ENCODE measurements at regions not wholly inside any gene's neighbourhood (a gene's known extent, or its start where the extent isn't known, plus 50 kb on each side); places are given as distances from the start of the nearest gene placed in this dataset.
"Not testable (repeated sequence)": the region's sequence is repeated elsewhere in the genome, so short reads cannot be mapped to it uniquely, and the experiment has no call there.

DNA sequence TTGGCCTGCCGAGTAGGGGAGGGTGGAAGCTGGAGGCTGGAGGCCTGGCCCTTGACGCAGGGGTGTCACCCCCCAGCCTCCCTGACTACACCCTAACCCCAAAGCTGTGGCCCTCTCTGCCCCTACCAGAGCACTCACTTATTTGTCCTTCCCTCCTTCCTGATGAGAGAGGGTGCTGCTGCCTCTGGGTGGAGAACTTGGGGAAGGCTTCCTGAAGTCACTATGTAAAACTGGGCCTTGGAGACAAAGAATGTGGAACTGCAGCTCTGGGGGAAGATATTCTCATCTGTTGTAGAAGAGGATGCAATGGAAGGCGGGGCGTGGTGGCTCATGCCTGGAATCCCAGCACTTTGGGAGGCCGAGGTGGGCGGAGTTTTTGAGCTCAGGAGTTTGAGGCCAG, 485.2 kb downstream of the ZNF536 start:
- DNase-seq = no peak

DNA sequence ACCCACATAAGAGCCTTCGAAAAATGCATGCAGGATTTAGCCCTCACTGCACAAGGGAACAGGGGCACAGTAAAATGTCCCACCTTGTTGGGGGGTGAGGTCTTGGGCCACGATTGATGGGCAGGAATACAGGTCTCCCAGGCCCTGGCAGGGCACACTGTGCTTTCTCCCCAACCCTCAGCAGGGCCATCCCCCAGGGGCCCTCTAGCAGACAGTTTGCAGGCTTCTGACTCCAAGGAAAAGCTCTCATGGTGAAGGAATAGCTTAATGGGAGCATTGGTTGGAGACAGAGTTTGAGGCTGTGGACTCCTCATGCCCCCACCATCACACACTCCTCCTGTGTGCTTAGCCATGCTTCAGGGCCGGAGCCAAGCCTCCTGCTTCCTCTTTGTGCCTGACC, 484.6 kb downstream of the ZNF536 start:
- DNase-seq = no peak

DNA sequence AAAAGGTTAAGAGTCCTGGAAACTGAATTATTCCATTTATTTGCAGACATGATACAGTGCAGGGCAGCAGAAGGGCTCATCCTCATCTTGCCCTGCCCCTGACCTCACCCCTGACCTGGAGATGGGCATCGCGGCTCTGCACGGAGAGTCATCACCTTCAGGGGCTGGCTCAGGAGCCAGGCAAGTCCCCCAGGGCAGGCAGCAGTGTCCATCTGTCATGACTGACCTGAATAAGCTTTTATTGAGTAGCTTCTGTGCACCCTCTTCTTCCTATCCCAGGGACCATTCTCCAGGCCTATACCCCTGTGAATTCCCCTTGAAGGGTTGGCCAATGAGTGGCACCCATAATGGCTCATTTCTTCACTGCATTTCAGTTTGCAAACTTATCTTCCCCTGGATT, 484.2 kb downstream of the ZNF536 start:
- no peak for DNase-seq

DNA sequence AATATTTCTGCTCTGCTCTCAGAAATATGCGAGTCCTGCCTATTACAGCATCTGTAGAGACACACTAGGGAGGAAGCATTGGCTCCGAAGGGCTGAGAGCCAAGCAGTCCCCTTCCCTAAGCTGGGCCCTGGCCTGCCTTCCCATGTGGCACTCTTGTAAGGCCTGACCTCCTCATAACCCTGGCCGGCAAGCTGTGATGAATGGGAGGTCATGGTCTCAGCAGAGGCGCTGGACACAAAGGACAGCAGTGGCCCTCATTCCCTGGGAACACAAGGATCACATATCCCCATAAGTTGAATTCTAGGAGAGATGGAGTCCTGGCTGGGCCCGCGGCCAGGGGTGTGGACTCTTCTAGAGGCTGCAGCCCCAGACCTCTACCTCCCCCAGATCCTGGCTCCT, 483.3 kb downstream of the ZNF536 start:
- no peak for DNase-seq

DNA sequence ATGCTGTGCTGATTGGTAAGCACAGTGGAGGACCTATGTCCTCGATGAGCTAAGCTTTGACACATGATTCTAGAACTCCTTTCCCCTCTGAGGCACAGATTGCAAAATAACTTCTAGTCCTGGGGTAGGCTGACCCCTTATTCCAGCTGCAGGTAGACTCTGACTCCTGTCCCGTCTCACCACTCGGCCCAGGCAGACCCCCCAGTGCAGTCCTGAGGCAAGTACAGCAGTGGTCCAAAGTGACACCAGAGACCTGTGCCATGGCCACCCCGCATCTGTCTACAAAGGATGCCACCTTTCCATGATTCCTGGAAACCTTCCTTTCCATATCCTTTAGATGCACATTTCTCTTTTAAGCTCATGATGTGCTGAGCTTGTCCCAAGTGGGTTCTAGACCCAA, 482.5 kb downstream of the ZNF536 start:
- DNase-seq = no peak

DNA sequence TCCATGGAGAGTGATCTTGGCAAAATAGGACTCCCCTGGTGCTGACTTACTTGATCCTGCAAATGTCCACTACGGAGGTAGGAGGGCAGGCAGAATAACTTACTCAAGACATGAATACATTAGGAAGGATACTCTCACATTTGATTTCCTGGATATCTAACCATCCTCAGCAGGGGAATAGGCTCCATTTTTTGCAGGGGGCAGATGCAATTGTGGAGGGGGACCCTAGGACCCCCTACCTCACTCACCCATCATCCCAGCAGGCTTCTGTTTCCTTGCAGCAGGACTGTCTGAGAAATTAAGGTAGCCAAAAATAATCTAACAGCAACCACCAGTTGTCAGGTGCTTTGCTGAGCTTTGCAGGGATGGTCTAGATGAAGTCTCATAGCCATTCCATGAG, 482.0 kb downstream of the ZNF536 start:
- DNase-seq = no peak

DNA sequence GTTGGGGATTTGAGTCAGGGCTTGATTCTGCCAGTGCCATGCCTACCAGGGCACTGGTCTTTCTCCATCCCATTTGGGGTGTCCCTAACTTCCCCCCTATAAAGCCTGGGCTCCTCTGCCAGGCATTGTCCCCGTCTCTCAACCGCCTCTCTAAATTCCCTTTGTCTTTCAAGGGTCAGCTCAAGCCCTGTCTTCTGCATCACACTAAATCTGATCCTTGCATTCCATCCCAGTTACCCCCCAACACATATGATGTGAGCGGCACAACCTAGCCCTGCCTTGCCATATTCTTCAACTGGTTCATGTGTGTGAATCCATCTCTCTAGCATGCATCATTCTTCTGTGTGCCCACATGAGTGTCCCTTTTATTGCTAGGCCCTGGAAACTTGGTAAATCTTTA, 480.9 kb downstream of the ZNF536 start:
- DNase-seq = no peak

DNA sequence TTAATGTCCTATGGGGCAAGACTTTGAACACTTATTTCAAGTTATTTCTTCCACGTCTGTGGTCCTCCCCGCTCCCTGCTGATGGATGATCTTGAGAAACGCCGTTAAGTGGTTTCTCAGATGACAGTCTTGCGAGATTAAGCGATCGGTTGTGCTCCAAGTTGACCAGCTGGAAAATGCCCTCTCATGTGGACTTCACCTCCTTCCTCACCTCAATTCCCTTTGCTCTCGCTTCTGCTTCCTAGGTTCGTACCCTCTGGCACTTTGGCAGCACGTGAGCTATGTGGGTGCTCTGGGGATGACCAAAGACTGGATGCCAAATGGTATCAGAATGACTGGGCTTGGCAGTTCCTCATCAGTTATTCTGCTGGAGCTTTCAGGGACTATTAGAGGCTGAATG, 480.0 kb downstream of the ZNF536 start:
- DNase-seq = no peak

DNA sequence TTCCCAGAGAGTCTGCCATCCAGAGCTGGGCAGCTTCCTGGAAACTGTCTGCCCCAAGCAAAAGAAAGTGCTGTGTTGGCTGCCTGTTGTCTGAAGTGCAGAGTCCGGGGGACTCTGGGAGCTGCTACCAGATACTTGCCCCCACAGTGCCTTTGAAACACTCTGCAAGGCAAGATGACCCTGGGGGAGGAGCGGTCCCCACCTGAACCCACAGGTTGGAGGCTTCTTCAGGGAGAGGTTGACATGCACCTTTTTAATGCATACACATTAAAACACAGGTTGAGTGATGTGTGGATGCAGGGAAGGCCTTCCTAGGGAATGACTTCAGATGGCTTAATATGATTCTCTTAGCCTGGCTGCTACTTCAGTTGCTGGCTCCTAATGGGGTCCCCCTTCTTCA, 479.5 kb downstream of the ZNF536 start:
- DNase-seq = no peak

DNA sequence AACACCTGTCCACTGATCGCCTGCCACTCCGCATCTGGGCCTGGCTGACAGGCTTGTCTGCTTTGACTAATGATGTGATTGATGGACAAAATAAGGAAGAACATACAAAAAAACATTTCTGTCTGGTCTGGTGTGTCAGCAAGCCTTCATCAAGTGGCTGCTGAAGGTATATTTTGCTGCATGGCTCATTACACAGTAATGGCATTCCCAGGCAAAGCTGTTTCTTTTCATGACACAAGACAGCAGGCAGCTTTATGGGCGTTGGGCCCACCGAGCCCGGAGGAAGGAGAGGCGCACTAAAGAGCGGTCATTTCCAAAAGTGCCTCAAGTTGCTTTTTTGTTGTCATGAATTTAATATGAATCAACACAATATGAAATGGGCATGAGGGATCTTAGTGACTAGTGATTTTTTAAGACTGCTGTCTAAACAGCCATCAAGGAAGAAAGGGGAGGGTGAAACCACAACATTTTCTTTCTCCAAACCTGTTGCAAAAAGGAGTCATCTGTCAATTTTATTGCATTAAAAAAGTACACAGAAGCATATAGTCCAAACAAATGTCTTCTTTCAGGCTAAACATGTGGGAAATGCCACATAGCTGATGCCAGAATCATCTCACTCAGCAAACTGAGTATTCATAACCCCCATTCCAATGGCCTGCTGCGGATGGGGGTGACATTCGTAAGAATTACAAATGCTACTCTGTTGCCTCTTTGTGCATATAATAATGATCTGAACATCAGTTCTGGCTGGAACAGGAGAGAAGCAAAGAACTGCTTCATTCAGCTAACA, 476.6 kb downstream of the ZNF536 start:
- DNase-seq = no peak

DNA sequence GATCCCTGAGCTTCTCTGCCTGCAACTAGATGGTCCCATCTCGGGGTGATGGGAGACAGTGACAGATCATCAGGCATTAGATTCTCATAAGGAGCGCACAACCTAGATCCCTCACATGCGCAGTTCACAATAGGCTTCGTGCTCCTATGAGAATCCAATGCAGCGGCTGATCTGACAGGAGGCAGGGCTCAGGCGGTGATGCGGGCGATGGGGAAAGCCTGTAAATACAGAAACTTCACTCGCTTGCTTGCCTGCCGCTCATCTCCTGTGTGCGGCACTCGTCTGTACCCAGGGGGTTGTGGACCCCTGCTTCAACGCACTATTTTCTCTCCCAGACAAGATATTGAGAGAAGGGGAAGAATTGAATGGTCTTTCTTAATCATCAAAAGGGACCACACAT, 473.9 kb downstream of the ZNF536 start:
- DNase-seq = no peak

DNA sequence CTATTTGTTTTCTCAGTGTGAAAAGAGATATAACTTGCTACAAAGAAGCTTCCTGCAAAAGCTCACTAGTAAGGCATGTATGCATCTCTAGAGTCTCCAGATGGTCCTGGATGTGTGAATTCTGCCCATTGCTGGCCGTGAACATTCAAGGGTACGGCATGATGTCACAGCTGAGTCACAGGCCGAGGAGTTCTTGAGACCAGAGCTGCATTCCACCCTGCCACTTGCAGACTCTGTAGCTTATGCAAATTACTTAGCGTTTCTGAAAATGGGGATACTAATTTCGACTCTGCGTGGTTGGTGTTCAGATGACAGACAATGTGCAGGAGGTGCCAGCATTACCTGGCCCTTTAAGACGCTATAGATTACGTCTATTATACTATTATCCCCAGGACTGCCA, 470.7 kb downstream of the ZNF536 start:
- DNase-seq = no peak

DNA sequence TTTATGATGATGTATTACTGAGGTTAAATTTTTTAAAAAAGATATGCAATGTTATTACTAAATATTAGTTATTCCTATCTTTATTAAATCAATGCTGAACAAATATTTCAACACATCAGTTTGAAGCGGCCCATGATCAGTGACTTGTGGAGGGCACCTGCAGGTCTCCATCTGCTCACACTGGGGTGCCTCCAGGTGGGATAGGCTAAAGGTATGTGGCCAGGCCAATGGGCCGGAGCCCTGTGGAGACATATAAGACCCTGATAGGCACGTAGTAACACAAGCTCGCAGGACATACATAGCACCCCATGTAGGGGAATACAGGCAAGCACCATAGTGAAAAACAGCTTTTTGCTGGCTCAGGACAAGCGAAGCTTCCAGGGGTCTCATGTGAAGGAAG, 469.8 kb downstream of the ZNF536 start:
- no peak for DNase-seq

DNA sequence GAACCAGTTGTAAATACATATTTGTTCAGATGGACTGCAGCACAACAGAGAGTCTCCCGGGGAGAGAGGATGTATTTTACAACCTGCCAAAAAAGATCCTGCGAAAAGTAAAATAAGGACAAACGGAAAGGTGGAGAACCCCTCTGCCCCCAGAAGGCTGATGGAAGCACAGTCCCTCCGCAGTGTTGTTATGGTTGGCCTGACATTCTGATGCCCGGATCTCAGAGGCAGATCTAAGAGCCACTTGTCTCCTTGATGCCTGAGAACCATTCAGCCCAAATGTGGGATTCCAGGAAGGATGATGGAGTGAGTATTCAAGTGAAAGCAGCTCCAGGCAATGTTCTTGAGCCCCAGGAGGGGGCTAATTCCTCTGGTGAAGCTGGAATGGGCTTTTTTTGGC, 458.7 kb downstream of the ZNF536 start:
- DNase-seq = no peak

DNA sequence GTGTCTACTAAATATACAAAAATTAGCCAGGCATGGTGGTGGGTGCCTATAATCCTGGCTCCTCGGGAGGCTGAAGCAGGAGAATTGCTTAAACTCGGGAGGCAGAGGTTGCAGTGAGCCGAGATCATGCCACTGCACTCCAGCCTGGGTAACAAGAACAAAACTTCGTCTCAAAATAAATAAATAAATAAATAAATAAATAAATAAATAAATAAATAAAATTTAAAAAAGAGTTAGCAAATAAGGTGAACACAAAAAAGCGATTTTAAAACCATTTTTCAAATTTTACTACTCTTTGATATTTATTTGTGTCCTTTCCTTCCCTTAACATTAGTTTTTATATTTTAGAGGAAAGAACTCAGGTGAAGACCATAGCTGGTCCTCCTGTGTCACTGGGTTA, 453.3 kb downstream of the ZNF536 start:
- DNase-seq = not testable (repeated sequence)

DNA sequence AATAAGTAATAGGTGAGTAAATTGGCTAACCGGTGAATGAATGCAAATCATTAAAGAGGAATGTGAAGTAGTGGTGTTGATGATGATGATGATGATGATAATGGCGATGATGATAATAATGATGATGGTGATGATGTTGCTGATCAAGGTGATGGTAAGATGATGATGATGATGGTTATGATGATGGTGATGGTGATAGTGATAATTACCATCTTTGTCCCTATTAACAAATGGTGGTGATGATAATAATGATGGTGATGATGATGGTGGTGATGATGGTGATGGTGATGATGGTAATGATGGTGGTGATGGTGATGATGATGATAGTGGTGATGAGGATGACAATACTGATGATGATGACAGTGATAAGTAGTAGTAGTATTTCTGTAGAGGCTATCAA, 452.6 kb downstream of the ZNF536 start:
- no peak for DNase-seq

DNA sequence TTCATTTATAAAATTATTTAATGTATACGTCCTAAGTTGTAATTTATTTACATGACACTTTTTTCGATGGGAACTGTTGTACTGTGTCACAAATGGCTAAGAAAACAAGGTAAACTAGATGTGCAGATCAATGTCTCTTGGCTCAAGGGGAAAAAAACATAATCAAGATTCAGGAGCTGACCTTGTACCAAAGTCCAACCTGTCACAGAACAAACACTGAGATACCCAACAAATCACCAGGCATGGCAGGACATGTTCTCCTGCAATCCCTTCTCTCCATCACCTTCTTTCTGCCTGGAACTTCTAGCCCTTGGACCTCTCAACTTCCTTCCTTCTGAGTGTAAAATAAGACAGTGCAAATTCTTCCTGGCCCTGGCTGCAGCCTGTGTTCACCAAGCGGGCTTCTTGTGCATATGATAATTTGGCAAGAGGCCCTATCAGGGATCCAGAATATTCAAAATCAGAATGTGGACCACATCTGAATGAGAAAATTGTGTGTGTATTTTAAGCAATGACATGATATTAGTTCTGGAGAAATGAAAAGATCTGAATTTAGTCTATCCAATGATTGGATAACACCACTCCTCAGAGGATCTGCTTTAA, 445.9 kb downstream of the ZNF536 start:
- DNase-seq = no peak

DNA sequence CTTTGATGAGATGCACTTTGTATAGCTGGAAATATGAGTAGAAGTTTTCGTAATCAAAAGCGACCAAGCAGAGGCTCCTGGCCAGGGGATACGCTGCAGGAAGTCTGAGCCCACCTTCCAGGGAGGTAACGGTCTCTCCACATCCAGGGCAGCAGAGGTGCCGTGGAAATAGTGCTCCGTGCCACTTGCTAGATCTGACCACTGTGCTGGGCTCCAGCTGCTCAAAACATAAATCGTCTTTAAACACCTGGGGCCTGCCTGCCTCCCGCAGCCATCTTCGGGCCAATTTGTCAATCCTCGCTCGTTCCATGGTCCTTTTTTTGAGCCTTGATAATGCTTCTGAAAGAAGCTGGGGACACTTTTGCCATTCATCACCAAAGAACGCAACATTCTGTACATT, 445.0 kb downstream of the ZNF536 start:
- DNase-seq = no peak

DNA sequence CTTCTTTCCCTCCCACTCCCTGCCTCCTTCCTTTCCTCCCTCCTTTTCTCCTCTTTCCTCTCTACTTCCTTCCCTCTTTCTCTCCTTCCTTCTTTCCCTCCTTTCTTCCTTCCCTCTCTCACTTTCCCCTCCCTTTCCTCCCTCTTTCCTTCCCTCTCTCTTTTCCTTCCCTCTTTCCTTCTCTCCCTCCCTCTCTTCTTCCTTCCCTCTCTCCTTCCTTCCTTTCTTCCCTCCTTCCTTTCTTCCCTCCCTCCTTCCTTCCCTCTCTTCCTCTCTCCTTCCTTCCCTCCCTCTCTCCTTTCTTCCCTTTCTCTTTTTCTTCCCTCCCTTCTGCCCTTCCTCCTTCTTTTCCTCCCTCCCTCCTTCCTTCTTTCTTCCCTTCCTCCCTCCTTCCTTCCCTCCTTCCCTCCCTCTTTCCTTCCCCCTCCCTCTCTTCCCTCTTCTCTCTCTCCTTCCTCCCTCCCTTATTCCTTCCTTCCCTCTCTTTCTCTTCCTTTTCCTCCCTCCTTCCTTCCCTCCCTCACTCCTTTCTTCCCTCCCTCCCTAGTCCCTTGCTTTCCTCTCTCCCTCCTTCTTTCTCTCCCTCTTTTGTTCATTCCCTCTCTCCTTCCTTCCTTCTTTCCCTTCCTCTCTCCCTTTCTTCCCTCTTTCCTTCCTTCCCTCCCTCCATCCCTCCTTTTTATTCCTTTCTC, 443.9 kb downstream of the ZNF536 start:
- no peak for DNase-seq

DNA sequence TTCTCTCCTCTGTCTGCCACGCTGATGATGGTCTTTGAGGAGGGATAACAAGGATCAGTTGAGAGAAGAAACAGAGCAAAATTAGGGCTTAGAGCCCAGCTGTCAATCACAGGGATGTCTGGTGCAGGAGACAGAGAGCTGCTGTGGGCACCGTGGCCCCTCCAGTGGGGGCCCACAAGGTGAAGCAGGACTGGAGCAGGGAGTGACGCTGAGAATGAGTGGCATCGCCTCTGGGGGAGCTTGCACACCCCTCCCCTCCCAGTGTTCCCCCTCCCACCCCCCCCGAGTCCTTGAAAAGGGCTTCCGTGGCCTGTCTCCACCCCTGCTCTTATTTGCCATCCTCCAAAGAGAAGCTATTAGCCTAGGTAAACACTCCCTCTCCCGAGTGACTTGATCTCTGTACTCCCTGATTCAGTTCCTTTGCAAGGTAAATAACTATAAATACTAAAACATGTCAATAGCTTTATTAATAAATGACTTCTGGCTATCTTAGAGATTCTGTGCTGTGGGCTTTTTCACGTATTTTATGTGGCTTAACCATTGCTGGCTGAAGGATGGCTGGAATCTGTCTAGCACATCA, 440.0 kb downstream of the ZNF536 start:
- DNase-seq = no peak

DNA sequence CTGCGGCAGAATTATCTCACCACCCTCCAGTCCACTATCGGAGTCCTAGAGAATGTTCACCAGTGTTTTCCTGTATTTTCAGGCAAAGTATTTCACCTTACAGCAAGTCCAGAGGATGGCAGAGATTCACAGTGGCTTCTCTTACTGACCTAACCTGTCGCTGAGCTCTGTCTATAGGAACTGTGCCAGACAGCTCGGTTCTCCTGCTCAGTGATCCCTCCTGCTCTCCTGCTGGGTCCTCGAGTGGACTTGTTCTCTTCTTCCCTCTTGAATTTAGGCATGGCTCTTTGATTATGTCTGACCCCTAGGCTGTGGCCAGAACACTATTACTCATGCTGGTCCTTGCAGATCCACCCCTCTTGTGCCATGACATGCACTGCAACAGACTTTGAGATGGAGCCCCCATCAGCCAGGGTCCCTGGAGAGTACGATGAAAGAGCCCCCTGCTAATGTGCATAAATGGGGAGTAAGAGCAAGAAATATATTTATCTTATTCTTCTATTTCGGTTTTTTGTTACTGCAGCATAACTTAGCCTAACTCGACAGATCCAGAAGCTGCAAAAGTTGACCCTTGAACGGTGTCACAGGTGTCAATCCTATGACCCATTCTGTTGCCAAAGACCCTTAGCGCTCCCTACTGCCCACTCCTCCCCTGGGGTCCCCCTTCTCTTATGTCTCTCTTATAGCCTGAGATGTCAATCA, 439.4 kb downstream of the ZNF536 start:
- no peak for DNase-seq

DNA sequence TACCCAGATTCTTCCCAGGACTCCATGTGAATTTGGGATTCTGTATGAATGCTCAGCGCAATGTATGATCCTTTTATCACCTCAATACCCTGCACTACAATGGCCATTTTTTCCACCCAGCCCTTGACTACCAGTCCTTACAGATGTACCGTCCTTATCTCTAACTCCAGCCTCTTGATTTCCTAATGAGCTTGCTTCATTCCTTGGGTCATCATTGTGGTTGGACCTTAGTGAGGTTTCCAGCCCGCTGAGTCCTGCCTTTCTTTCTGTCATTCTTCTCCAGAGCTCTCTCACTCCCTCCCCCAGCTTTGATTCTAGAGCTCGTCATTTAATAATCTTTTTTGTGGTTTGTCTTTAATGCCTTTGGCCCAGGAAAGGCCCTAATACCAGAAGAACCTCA, 438.5 kb downstream of the ZNF536 start:
- DNase-seq = no peak

DNA sequence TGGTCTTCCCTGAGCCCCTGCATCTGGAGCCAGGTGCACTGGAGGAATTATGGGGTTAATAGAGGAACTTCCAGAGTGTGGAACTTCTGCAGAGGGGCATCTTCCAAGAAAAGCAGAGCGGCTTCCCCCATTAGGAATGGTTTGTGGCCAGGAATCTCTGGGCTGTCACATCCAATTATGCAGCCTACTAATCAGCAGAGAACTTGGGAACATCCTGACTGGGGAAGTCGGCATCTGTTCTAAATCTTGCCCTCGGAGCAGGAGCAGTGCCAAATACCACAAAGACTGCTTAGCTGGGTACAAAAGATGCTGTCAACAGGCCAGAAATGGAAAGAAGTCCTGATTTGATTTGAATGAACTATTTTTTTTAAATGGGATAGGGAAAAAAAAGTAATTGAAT, 435.1 kb downstream of the ZNF536 start:
- no peak for DNase-seq
